H1 (cell line): ENCODE measurements at regions not wholly inside any gene's neighbourhood (a gene's known extent, or its start where the extent isn't known, plus 50 kb on each side); places are given as distances from the start of the nearest gene placed in this dataset.

Experiments
- CTCF ChIA-PET: fragments of 300-600 bp; sonication (Branson Sonifier 250); formaldehyde crosslinking; loops from one replicate; lab custom pipeline; 2021; ENCODE audit not compliant: partially characterized antibody; lab: Charles Lee
- POLR2A ChIA-PET: fragments of 300-600 bp; sonication (Branson Sonifier 250); formaldehyde crosslinking; loops from one replicate; lab custom pipeline; 2021; ENCODE audit warnings: inconsistent platforms; ENCODE audit not compliant: partially characterized antibody; lab: Charles Lee
- DNase-seq, 2 experiments: peaks; one replicate each; pipeline versions ENCODE4 v3.0.0 to v3.0.0-alpha.2; 2010 to 2022; ENCODE audit warnings: low spot score in 2 of 2, low read depth in 1 of 2, mixed read lengths in 1 of 2
- FAIRE-seq: peaks from 2 replicates; lab custom pipeline; 2011; peaks lifted over from hg19 to GRCh38; lab: Jason Lieb, UNC
- H2AFZ ChIP-seq: 2 replicates; pipeline ENCODE4 v1.8.1; 2012; ENCODE audit warnings: low read length, inconsistent platforms
- H2AK5ac ChIP-seq: 2 replicates; pipeline ENCODE4 v1.6.1; 2013; ENCODE audit warnings: low read depth, low read length
- H2BK120ac ChIP-seq: replicated peaks from 2 replicates; pipeline ENCODE3; 2013; ENCODE audit warnings: low read depth, low read length, inconsistent platforms
- H2BK12ac ChIP-seq: 2 replicates; pipeline ENCODE4 v1.6.1; 2013; ENCODE audit warnings: low read depth, low read length
- H2BK15ac ChIP-seq: 2 replicates; pipeline ENCODE4 v1.6.1; 2013; ENCODE audit warnings: low read length
- H2BK20ac ChIP-seq: 2 replicates; pipeline ENCODE4 v1.6.1; 2013; ENCODE audit warnings: low read length
- H2BK5ac ChIP-seq: 2 replicates; pipeline ENCODE4 v1.6.1; 2013; ENCODE audit warnings: low read depth, low read length
- H3K14ac ChIP-seq: 2 replicates; pipeline ENCODE4 v1.6.1; 2013; ENCODE audit warnings: inconsistent platforms; ENCODE audit not compliant: insufficient read length
- H3K18ac ChIP-seq: 2 replicates; pipeline ENCODE4 v1.6.1; 2013; ENCODE audit warnings: low read length; ENCODE audit errors: extremely low read depth
- H3K23ac ChIP-seq: 2 replicates; pipeline ENCODE4 v1.6.1; 2013; ENCODE audit warnings: inconsistent platforms; ENCODE audit not compliant: insufficient read length
- H3K23me2 ChIP-seq: 2 replicates; pipeline ENCODE4 v1.6.1; 2013; ENCODE audit warnings: low read depth, low read length
- H3K27ac ChIP-seq: 2 replicates; pipeline ENCODE4 v1.6.1; 2011; ENCODE audit warnings: low read depth, low read length, inconsistent platforms
- H3K27me3 ChIP-seq, 4 experiments: replicated peaks in 1 of 4; 1 replicate in 1 of 4; 2 replicates in 3 of 4; pipeline versions ENCODE4 v1.6.1 to v1.8.1; 2011 to 2013; ENCODE audit warnings: low read length in 3 of 4, mild to moderate bottlenecking in 3 of 4, inconsistent platforms in 2 of 4, mixed read lengths in 2 of 4, moderate library complexity in 1 of 4; ENCODE audit not compliant: control insufficient read depth in 3 of 4, insufficient read depth in 3 of 4; ENCODE audit errors: extremely low read depth in 1 of 4
- H3K36me3 ChIP-seq, 4 experiments: 2 replicates each; pipeline versions ENCODE4 v1.6.1 to v1.8.1; 2011 to 2013; ENCODE audit warnings: mild to moderate bottlenecking in 4 of 4, low read length in 3 of 4, moderate library complexity in 2 of 4, control low read depth in 1 of 4, inconsistent platforms in 1 of 4; ENCODE audit not compliant: insufficient read depth in 4 of 4, control insufficient read depth in 2 of 4
- H3K4ac ChIP-seq: replicated peaks from 2 replicates; pipeline ENCODE3; 2013; ENCODE audit warnings: low read length, low read depth, mixed read lengths, inconsistent platforms; ENCODE audit not compliant: insufficient read length
- H3K4me1 ChIP-seq, 4 experiments: replicated peaks in 1 of 4; 1 replicate in 1 of 4; 2 replicates in 3 of 4; pipeline versions ENCODE4 v1.6.1 to v1.8.1; 2011 to 2013; ENCODE audit warnings: low read length in 3 of 4, inconsistent platforms in 2 of 4, mixed read lengths in 1 of 4; ENCODE audit not compliant: insufficient read depth in 4 of 4, control insufficient read depth in 3 of 4
- H3K4me2 ChIP-seq, 2 experiments: 2 replicates each; pipeline versions ENCODE4 v1.6.1 to v1.8.1; 2011 to 2013; ENCODE audit warnings: low read depth in 2 of 2, low read length in 2 of 2, control low read depth in 1 of 2, inconsistent platforms in 1 of 2, mild to moderate bottlenecking in 1 of 2; ENCODE audit not compliant: insufficient read depth in 1 of 2
- H3K4me3 ChIP-seq, 4 experiments: fragments of 200-600, 300-600 bp in 1 of 4; sonication (generic), shearing (Covaris generic), sonication (Bioruptor Twin) in 1 of 4; 2 replicates each; pipeline versions ENCODE4 v1.5.1 to v1.8.1; 2011 to 2016; ENCODE audit warnings: low read length in 4 of 4, low read depth in 3 of 4, control low read depth in 2 of 4, inconsistent platforms in 2 of 4, mild to moderate bottlenecking in 2 of 4, mixed read lengths in 1 of 4, moderate library complexity in 1 of 4; ENCODE audit not compliant: insufficient read depth in 2 of 4; ENCODE audit errors: extremely low read depth in 1 of 4
- H3K56ac ChIP-seq: replicated peaks from 2 replicates; pipeline ENCODE3; 2013; ENCODE audit warnings: low read depth, mild to moderate bottlenecking, mixed read lengths, low read length, inconsistent platforms; ENCODE audit not compliant: insufficient read length
- H3K79me1 ChIP-seq: 2 replicates; pipeline ENCODE4 v1.6.1; 2013; ENCODE audit warnings: low read depth, low read length, control low read depth
- H3K79me2 ChIP-seq, 2 experiments: 2 replicates each; pipeline versions ENCODE4 v1.6.1 to v1.8.1; 2012 to 2013; ENCODE audit warnings: low read length in 2 of 2, mild to moderate bottlenecking in 2 of 2, inconsistent platforms in 1 of 2; ENCODE audit not compliant: insufficient read depth in 2 of 2, control insufficient read depth in 1 of 2
- H3K9ac ChIP-seq, 4 experiments: replicated peaks in 1 of 4; 1 replicate in 1 of 4; 2 replicates in 3 of 4; pipeline versions ENCODE4 v1.6.1 to v1.8.1; 2011 to 2013; ENCODE audit warnings: low read depth in 3 of 4, low read length in 3 of 4, control low read depth in 2 of 4, mild to moderate bottlenecking in 2 of 4, moderate library complexity in 2 of 4, inconsistent platforms in 1 of 4; ENCODE audit errors: extremely low read depth in 1 of 4
- H3K9me3 ChIP-seq, 2 experiments: 2 replicates each; pipeline versions ENCODE4 v1.6.1 to v1.8.1; 2012 to 2013; ENCODE audit warnings: mild to moderate bottlenecking in 2 of 2, moderate library complexity in 2 of 2, control low read depth in 1 of 2, inconsistent platforms in 1 of 2, low read depth in 1 of 2, low read length in 1 of 2, mixed read lengths in 1 of 2; ENCODE audit not compliant: insufficient read depth in 2 of 2
- H4K20me1 ChIP-seq, 2 experiments: replicated peaks in 1 of 2; 2 replicates each; pipeline versions ENCODE3 to v1.8.1; 2011 to 2013; ENCODE audit warnings: inconsistent platforms in 2 of 2, low read length in 2 of 2, mild to moderate bottlenecking in 1 of 2; ENCODE audit not compliant: insufficient read depth in 2 of 2, control insufficient read depth in 1 of 2
- H4K5ac ChIP-seq: 2 replicates; pipeline ENCODE4 v1.6.1; 2013; ENCODE audit warnings: low read length, low read depth, mixed read lengths, inconsistent platforms; ENCODE audit not compliant: insufficient read length
- H4K8ac ChIP-seq: 2 replicates; pipeline ENCODE4 v1.8.0; 2013; ENCODE audit warnings: mild to moderate bottlenecking, moderate library complexity, low read length, inconsistent platforms; ENCODE audit not compliant: insufficient read depth; ENCODE audit errors: extremely low read depth
- H4K91ac ChIP-seq: replicated peaks from 2 replicates; pipeline ENCODE3; 2013; ENCODE audit warnings: low read length, mixed read lengths, inconsistent platforms; ENCODE audit not compliant: insufficient read length
- BACH1 ChIP-seq: IDR thresholded peaks from 2 replicates; pipeline ENCODE4 v1.6.1; 2012; ENCODE audit warnings: low read length, improper control_type of control experiment
- CEBPB ChIP-seq: IDR thresholded peaks from 2 replicates; pipeline ENCODE4 v1.6.1; 2012; ENCODE audit warnings: low read depth, low read length
- CHD1 ChIP-seq: IDR thresholded peaks from 2 replicates; pipeline ENCODE4 v1.6.1; 2012; ENCODE audit warnings: low read depth, low read length, improper control_type of control experiment
- EGR1 ChIP-seq: IDR thresholded peaks from 2 replicates; pipeline ENCODE4 v1.6.1; 2011; ENCODE audit warnings: low read depth, low read length, borderline replicate concordance
- EZH2 ChIP-seq: fragments of 200-600 bp; sonication (generic); IDR thresholded peaks from 2 replicates; pipeline ENCODE4 v1.7.1; 2012; ENCODE audit warnings: low read depth, mild to moderate bottlenecking, moderate library complexity, low read length, inconsistent platforms; ENCODE audit not compliant: severe bottlenecking
- HDAC6 ChIP-seq: IDR thresholded peaks from one replicate; pipeline ENCODE4 v1.7.1; 2012; ENCODE audit warnings: low read depth, mild to moderate bottlenecking, inconsistent platforms, low read length, moderate library complexity
- JUND ChIP-seq: IDR thresholded peaks from 2 replicates; pipeline ENCODE4 v1.6.1; 2011; ENCODE audit warnings: mild to moderate bottlenecking, improper control_type of control experiment, low read length
- POLR2A ChIP-seq, 2 experiments: IDR thresholded peaks; 1 replicate in 1 of 2; 2 replicates in 1 of 2; pipeline ENCODE4 v1.6.1; 2011; ENCODE audit warnings: low read depth in 2 of 2, low read length in 2 of 2, mild to moderate bottlenecking in 2 of 2; ENCODE audit errors: control extremely low read depth in 1 of 2
- RBBP5 ChIP-seq: IDR thresholded peaks from 2 replicates; pipeline ENCODE4 v1.7.1; 2012; ENCODE audit warnings: low read depth, mild to moderate bottlenecking, inconsistent platforms, low read length, moderate library complexity, borderline replicate concordance
- SIRT6 ChIP-seq: IDR thresholded peaks from one replicate; pipeline ENCODE4 v1.7.1; 2012; ENCODE audit warnings: low read length, inconsistent platforms
- SP4 ChIP-seq: IDR thresholded peaks from 2 replicates; pipeline ENCODE4 v1.6.1; 2012; ENCODE audit warnings: low read length, inconsistent platforms
- SUZ12 ChIP-seq: fragments of 200-600 bp; sonication (generic); IDR thresholded peaks from 2 replicates; pipeline ENCODE4 v1.6.1; 2012; ENCODE audit warnings: mild to moderate bottlenecking, inconsistent platforms, low read length, moderate library complexity, mixed read lengths
- TAF1 ChIP-seq: IDR thresholded peaks from 2 replicates; pipeline ENCODE4 v1.6.1; 2011; ENCODE audit warnings: mild to moderate bottlenecking, low read depth, low read length
- TCF12 ChIP-seq: IDR thresholded peaks from 2 replicates; pipeline ENCODE4 v1.6.1; 2011; ENCODE audit warnings: low read depth, mild to moderate bottlenecking, low read length
- YY1 ChIP-seq: IDR thresholded peaks from 2 replicates; pipeline ENCODE4 v1.6.1; 2011; ENCODE audit warnings: low read depth, mild to moderate bottlenecking, low read length
- TF ChIP-seq, protein P1 (sequence below): IDR thresholded peaks from 2 replicates; pipeline ENCODE4 v1.6.1; 2011; ENCODE audit warnings: low read depth, mild to moderate bottlenecking, low read length; ENCODE audit not compliant: insufficient read depth
- TF ChIP-seq, protein P2 (sequence below): IDR thresholded peaks from 2 replicates; pipeline ENCODE4 v1.6.1; 2012; ENCODE audit warnings: inconsistent platforms

DNA sequence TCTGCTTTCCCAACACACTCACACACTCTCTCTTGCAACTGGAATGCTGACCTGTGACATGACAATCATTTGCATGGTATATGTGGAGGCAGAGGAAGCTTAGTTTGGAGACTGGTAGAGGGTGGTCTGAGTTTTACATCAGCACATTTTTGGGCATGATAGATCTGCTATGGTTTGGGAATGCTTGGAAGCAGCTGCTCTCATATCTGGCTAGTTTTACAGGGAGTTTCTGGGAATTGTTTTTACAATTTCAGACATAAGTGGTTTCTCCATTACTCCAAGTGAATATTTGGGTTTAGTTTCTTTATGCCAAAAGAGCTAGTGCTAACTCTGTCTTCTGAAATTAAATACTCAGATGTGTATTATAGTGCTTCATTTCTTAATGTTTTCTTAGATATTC, 977.6 kb downstream of the SUCLG1 start:
- H3K79me1 ChIP-seq = no peaks in the 10 kb centered on the region
- peak overlapping the region; percentile 83; the same call in 1 of the 2 replicates for H2AFZ ChIP-seq
- no peak overlapping the region for H3K4me2 ChIP-seq
- DNase-seq (no peak), FAIRE-seq (no peak)
- no peak overlapping the region for H3K18ac ChIP-seq
- H4K8ac ChIP-seq = no peak overlapping the region
- H3K9ac ChIP-seq = no peak overlapping the region
- no peaks in the 10 kb centered on the region for H3K23me2 ChIP-seq
- H3K4me3 ChIP-seq = no peak overlapping the region
- ChIA-PET CTCF (no interaction called here), POLR2A (no interaction called here)
- H3K9me3 ChIP-seq = no peaks in the 10 kb centered on the region
- H3K23ac ChIP-seq = no peak overlapping the region
- H4K20me1 ChIP-seq = no peaks in the 10 kb centered on the region
- no peak overlapping the region for H2BK15ac ChIP-seq
- H3K27me3 ChIP-seq = no peaks in the 10 kb centered on the region
- no peak overlapping the region for H2AK5ac ChIP-seq
- no peaks in the 10 kb centered on the region for H3K36me3 ChIP-seq
- H2BK12ac ChIP-seq = no peak overlapping the region
- no peak overlapping the region for H4K5ac ChIP-seq
- no peak overlapping the region for H3K14ac ChIP-seq
- no peak overlapping the region for H3K4ac ChIP-seq
- H3K56ac ChIP-seq = no peak overlapping the region
- H3K4me1 ChIP-seq = no peaks in the 10 kb centered on the region
- H2BK120ac ChIP-seq = no peak overlapping the region
- no peak overlapping the region for H3K27ac ChIP-seq
- no peak overlapping the region for H2BK5ac ChIP-seq
- H4K91ac ChIP-seq = no peak overlapping the region
- no peaks in the 10 kb centered on the region for H3K79me2 ChIP-seq
- H2BK20ac ChIP-seq = no peak overlapping the region
- TF ChIP-seq RBBP5 (no peak), EZH2 (no peak), SUZ12 (no peak), CHD1 (no peak), HDAC6 (no peak), SP4 (no peak), POLR2A (IDR thresholded peaks at IDR 0.05; ENCODE audit: control extremely low read depth in 1 of 2, low read depth in 2 of 2, low read length in 2 of 2) (no peak), BACH1 (no peak), TAF1 (no peak), CEBPB (no peak), TCF12 (no peak), JUND (no peak), EGR1 (no peak), SIRT6 (no peak), YY1 (no peak)
- TF ChIP-seq, protein P1, sequence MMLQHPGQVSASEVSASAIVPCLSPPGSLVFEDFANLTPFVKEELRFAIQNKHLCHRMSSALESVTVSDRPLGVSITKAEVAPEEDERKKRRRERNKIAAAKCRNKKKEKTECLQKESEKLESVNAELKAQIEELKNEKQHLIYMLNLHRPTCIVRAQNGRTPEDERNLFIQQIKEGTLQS = no peak
- TF ChIP-seq, protein P2, sequence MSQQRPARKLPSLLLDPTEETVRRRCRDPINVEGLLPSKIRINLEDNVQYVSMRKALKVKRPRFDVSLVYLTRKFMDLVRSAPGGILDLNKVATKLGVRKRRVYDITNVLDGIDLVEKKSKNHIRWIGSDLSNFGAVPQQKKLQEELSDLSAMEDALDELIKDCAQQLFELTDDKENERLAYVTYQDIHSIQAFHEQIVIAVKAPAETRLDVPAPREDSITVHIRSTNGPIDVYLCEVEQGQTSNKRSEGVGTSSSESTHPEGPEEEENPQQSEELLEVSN = no peak
